Uterus (tissue), 2 donors: ENCODE measurements at regions not wholly inside any gene's neighbourhood (a gene's known extent, or its start where the extent isn't known, plus 50 kb on each side); places are given as distances from the start of the nearest gene placed in this dataset.

Experiments
- CTCF ChIP-seq, 4 experiments: fragments of 200-600 bp in 2 of 4; fragments of 450-650 bp in 2 of 4; sonication (generic) in 2 of 4; IDR thresholded peaks; one replicate each; pipeline ENCODE4 v1.5.1; 2016 to 2019; ENCODE audit warnings: antibody characterized with exemption in 4 of 4, mild to moderate bottlenecking in 2 of 4, moderate library complexity in 1 of 4
- POLR2A ChIP-seq, 2 donors: fragments of 450-650 bp; IDR thresholded peaks; one replicate each; pipeline ENCODE4 v1.6.1; 2016; ENCODE audit warnings: antibody characterized with exemption in 2 of 2, mild to moderate bottlenecking in 1 of 2, moderate library complexity in 1 of 2

- TF ChIP-seq POLR2A (IDR thresholded peaks at IDR 0.05), result no peak
- no peak for TF ChIP-seq CTCF (IDR thresholded peaks at IDR 0.05)
Measured at GRCh38 chr2:105611811-105612424, 132.8 kb upstream of the NCK2 start.
